ENCODE measurements at regions not wholly inside any gene's neighbourhood (a gene's known extent, or its start where the extent isn't known, plus 50 kb on each side); places are given as distances from the start of the nearest gene placed in this dataset.

GRCh38 chr2:142199073-142199472, 68.3 kb upstream of the LRP1B start:
- TF ChIP-seq CTCF (IDR thresholded peaks at IDR 0.05; ENCODE audit: insufficient read depth, low read length) (no peak), REST (IDR thresholded peaks at IDR 0.05; ENCODE audit: insufficient replicate concordance, low read depth) (no peak), POLR2AphosphoS5 (IDR thresholded peaks at IDR 0.05; ENCODE audit: low read depth) (no peak), GABPA (IDR thresholded peaks at IDR 0.05; ENCODE audit: low read depth) (no peak)

All from HL-60 (cell line).